ENCODE measurements at regions not wholly inside any gene's neighbourhood (a gene's known extent, or its start where the extent isn't known, plus 50 kb on each side); places are given as distances from the start of the nearest gene placed in this dataset.

DNA sequence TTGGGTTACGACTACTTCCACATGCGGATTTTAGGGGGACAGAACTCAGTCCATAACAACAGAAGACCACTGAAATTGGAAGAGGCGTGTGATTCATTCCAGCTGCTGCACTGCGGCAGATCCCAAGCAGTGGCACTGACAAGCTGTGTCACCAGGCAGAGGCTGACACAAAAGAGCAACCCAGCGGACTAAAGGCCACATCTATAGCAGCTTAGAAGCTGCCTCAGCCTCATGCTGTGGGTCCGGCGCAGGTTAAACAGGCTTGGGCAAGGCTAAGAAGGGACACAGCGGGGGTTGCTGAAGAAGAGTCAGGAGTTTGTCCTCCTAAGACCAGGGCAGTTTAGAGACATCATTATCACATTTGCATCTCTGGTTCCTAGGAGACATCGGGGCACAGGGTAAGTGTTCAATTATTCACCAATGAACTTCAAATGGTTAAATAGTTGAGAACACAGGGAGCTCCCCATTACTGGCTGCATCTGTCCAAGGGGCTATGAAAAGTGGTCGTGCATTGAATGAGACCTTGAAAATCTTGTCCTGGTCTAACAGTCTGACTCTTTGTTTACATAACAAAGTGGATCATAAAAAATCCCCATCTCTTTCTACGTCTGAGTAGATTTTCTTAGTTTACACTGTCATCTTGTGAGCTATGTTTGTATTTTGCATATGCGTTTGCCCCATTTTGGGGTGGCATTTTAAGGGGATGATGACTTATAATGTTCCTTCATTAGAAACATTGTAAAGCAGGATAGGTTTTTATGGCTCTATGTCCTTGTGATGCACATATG lies 162.3 kb upstream of the TRIB2 start:
- TF ChIP-seq, protein P1, sequence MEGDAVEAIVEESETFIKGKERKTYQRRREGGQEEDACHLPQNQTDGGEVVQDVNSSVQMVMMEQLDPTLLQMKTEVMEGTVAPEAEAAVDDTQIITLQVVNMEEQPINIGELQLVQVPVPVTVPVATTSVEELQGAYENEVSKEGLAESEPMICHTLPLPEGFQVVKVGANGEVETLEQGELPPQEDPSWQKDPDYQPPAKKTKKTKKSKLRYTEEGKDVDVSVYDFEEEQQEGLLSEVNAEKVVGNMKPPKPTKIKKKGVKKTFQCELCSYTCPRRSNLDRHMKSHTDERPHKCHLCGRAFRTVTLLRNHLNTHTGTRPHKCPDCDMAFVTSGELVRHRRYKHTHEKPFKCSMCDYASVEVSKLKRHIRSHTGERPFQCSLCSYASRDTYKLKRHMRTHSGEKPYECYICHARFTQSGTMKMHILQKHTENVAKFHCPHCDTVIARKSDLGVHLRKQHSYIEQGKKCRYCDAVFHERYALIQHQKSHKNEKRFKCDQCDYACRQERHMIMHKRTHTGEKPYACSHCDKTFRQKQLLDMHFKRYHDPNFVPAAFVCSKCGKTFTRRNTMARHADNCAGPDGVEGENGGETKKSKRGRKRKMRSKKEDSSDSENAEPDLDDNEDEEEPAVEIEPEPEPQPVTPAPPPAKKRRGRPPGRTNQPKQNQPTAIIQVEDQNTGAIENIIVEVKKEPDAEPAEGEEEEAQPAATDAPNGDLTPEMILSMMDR (IDR thresholded peaks at IDR 0.05), result no peak
- TF ChIP-seq EZH2 (IDR thresholded peaks at IDR 0.05) (no peak), EZH2phosphoT487 (IDR thresholded peaks at IDR 0.05) (peak; percentile 93)
